ENCODE measurements at regions not wholly inside any gene's neighbourhood (a gene's known extent, or its start where the extent isn't known, plus 50 kb on each side); places are given as distances from the start of the nearest gene placed in this dataset.
"Not testable (repeated sequence)": the region's sequence is repeated elsewhere in the genome, so short reads cannot be mapped to it uniquely, and the experiment has no call there.

DNA sequence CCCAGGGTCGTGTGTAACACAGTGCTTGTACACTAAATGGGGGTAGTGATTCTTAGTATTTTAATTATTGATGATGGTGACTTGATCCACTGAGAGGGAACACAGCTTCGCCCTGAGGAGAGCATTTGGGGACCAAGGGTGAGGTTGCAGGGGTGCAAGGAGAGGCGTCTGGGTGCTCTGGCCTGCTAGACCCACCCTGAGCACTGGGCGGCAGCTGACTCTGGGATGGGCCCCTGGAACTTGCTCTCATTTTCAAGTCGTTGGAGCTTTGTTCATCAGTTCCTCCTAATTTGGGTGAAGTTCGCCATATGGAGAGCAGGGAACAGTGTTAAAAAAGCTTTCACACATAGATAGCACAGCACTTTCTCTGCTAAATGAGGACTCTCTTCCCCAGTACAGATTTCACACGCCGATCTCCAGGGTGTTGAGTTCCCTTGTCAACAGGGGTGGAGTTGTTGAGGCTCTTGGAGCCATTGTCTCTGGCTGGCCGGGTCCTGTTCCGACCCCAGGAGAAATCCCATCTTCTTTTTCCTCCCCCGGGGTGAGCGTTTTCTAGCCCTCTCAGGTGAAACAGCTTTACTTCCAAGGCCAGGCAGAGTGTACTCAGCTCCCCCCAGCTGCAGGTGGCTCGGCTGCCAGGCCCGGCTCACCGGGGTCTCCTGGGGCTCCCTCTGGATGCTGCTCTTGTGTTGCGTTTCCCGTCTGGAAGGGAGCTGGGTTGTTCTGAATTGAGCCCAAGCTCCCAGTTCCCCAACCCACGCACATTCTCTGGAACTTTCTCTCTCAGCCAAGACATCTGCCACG is 367.4 kb downstream of the RPS6KC1 start:
- no peak for DNase-seq

DNA sequence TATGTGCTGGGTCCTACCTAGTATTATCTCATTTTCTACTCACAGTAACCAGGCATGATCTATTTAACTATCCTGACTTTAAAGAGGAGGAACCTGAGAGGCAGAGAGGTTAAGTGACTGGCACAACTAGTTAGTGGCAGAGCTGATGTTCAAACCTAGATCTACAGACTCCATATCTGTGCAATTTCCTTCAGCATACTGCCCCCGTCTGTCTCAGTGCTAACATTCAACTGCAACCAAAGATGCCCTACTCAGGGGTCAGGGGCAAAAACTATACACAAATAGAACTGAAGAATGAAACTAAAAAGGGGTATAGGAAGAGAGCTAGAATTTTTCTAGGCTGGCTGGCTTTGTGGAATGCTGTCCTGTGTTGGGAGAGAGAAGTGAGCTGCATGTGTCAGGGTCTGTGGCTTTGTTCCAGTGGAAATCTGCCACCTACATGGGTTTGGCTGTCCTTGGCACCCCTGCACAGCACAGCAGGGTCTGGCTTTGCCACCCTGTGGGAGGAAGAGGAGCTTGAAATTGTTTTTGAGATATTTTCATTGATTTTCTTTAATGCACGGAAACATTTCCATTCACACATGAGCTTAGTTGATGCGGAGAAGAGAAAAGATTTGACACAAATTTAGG is 368.5 kb downstream of the RPS6KC1 start:
- DNase-seq = no peak

DNA sequence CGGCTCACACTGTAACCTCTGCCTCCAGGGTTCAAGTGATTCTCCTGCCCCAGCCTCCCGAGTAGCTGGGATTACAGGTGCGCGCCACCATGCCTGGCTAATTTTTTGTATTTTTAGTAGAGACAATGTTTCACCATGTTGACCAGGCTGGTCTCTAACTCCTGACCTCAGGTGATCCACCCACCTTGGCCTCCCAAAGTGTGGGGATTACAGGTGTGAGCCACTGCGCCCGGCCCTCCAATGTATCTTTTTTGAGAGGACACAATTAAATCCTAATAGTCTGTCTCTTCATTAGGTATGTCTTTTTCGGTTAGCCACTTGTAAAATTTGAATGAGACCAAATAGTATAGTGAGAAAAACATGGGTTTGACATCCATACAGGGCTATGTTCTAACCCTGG is 370.1 kb downstream of the RPS6KC1 start:
- not testable (repeated sequence) for DNase-seq

GRCh38 chr1:213423041-213423440 is 372.0 kb downstream of the RPS6KC1 start:
- DNase-seq = no peak

DNA sequence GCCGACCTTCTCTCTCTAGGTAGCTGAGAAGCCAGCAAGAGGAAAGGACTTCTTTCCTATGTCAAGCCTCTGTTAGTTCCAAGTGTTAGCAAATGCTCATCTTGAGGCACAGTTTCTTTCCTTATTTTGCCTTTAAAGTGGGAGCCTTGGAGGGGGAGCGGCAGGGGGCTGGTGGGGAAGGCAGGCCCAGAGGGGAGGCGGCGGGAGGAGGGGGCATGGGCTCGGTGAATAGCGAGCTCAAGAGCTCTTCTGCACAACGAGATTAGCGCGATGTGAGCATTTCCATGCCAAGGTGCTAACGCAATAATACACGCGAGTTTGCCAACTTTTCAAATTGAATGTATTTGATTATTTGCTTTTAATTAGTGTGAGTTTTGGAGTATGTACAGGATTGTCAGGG is 372.6 kb downstream of the RPS6KC1 start:
- no peak for DNase-seq

DNA sequence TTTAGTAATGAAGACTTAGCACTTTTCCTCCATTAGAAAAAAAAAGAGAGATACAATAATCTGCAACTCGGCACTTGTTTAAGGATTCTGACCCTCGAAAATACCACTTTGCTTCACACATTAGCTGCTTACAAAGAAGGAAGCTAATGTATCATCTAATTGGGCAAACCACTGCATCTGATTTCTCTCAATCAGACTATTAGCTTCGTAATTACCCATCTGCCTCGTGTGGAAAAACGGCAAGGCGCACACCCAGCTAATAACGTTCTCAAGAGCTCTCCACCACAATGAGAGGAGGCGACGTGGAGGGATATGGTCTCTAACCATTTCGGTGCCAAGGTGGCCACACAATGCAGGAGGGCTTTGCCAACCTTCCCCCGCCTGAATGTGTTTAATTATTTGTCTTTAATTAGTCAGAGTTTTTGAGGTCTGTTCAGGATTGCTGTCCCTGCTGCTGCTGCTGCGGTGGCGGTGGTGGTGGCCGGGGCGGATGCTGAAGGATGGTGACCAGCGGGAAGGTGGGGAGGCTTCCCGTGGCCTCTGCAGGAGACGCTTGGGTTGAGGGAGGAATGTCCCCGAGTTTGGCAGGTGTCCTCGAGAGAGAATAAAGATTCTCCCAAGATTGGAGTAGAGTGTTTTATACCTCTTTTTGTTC is 374.5 kb downstream of the RPS6KC1 start:
- DNase-seq = no peak

DNA sequence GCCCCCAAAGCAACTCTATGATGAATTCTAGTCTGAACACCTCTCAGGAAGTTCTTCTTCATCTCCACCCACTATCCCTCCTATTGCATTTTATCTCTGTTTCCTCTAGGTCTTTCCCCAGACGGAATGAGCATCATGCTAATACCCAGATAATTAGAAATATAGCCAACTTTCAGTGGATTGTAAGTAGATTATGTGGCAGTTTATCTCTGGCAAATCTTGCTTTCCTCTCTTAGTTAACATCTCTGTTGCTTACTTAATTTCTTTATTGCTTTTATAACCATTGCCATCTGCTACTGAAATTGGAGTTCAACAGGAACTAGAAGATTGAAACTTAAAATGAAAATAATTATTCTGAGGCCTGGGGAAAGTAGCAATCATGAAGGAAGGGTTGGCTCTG is 378.6 kb downstream of the RPS6KC1 start:
- no peak for DNase-seq

- no peak for DNase-seq
These were observed 384.7 kb downstream of the RPS6KC1 start for GRCh38 chr1:213435715-213436114.

DNA sequence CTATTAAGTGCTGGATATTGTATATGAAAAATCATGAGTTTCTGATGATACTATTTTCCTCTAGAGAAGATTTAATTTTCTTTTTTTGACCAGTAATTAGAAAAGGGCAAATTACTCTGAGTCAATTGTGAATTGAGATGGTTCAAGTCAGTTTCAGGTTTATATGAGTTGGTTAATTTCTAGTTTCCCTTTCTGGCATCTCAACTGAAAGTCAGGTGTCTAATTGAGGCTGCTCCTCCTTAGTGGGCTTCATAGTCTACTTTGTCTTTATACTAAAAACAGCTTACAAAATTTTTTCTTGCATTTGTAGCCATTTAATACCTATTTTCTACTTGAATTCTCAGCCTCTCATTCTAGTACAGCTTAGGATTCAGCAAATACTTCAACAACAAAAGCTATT is 387.3 kb downstream of the RPS6KC1 start:
- no peak for DNase-seq

DNA sequence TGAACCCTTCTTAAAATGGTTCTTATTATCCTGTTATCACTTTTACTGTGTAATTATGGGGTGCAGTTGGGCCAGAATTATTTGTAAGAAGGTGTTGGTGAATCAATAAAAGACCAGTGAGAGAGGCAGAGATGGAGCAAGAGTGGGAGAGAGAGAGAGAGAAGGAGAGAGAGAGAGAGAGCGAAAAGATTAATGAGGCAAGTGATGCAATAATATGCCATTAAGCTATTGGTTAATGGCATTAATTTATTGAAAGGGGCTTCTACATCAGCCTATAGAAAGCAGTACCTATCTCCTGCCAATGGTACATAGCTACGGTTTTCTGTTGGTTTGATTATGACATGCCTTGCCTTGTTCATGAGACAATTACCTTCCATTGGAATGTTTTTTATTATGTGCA is 388.7 kb downstream of the RPS6KC1 start:
- DNase-seq = no peak

DNA sequence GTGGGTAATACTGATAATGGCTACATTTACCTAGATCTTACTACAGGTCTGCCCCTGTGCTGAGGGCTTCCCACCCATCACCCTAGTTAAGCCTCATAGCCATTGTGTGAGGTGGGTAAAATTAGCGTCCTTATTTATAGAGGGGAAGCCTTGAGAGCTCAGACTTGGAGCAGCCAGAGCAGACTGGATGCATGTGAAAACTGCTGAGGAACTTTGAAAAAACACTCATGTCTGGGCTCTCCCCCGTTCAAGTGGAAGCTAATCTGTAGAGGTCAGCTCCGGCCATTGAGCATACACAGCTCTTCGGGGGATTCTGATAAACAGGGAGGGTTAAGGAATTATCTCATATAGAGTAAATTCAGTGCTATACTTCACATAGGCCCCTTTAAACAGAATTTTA is 389.7 kb downstream of the RPS6KC1 start:
- DNase-seq = no peak

- no peak for DNase-seq
These were observed 392.4 kb downstream of the RPS6KC1 start for GRCh38 chr1:213443415-213443814.

DNA sequence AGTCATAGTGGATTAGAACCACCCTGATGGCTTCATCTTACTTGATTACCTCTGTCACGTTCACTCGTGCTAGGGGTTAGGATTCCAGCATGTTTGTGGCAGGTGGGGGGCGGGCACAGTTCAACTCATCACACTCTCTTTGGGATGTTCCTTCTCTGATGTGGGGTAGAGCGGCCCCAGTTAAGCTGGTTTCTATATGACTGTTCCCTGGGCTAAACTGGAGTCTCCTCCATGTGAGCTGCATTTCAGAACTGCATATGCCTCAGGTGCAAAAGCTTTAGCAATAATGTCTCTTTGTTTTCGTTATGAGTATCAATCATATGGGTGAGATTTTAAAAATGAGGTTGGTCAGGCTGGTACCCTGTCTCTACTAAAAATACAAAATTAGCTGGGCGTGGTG is 393.2 kb downstream of the RPS6KC1 start:
- DNase-seq = no peak

DNA sequence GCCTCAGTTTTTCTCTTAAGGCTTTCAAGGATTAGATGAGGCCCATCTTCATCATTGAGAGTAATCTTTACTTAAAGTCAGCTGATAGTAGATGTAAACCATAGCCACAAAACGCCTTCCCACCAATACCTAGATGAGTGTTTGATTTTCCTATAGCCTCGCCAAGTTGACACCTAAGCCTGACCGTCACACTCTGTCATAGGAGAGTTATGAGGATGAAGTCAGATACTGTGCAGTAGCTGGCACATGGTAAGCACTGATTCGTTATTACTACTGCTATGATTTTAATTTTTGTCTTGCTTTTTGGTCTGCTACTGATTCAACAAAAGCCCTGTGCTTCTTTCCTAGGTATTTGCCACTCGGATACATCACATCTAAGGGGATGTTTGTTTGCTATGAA is 395.5 kb downstream of the RPS6KC1 start:
- no peak for DNase-seq

DNA sequence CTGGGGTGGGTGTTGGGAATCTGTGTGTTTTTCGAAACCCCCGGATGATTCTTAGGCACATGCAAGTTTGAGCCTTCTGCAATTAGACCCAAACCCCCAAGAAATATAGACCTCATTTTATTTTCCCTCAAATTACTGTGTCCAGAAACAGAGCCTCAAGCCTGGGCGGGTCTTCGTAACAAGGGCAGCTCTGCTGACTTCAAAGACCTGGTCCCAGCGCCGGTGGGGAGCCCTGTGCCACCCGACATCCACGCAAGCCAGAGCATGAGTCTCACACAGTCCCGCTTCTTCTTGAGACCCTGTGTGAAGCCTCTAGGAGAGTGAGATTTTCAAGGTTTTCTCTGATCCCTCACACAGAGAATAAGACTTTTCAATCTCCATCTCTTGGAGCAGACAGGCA is 397.3 kb downstream of the RPS6KC1 start:
- DNase-seq = no peak

GRCh38 chr1:213448776-213449175 is 397.7 kb downstream of the RPS6KC1 start:
- no peak for DNase-seq

GRCh38 chr1:213452501-213452900 is 401.5 kb downstream of the RPS6KC1 start:
- DNase-seq = no peak

- no peak for DNase-seq
These were observed 406.1 kb downstream of the RPS6KC1 start for GRCh38 chr1:213457186-213457585.

- DNase-seq = no peak
These were observed 406.7 kb downstream of the RPS6KC1 start for GRCh38 chr1:213457733-213458132.

DNA sequence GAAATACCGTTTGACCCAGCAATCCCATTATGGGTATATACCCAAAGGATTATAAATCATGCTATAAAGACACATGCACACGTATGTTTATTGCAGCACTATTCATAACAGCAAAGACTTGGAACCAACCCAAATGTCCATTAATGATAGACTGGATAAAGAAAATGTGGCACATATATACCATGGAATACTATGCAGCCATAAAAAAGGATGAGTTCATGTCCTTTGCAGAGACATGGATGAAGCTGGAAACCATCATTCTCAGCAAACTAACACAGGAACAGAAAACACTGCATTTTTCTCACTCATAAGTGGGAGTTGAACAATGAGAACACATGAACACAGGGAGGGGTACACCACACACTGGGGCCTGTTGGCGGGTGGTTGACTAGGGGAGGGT is 411.3 kb downstream of the RPS6KC1 start:
- DNase-seq = not testable (repeated sequence)

DNA sequence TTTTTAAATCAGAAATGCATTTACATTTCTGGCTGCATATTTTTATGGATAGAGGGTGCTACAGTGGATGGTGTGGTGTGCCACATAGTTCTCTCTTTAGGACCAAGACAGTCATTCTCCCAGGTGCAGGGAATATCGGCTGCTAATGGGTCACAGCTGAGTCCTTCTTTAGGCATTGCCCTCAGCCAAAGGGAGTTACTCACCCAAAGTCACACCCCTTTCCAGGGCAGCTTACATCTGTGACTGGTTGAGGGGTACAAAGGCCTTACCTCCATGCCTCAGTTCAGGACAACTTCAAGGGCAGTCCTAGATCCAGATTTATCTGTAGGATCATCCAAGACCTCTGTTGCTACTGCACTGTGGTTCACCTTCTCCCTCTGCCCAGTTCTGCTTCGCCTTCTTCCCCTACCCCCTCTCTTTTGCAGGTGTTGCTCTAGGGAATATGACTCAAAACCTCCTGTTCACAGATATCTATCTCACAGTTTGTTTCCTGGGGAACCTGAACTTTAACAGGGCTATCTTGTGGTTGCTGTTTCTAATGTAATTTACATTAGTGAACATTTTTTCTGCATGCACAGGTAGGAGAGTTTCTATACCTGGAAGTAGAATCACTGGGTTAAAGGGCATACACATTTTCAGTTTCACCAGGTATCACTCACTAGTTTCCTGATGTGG is 413.9 kb downstream of the RPS6KC1 start:
- no peak for DNase-seq

GRCh38 chr1:213466541-213466940 is 415.5 kb downstream of the RPS6KC1 start:
- DNase-seq = no peak

DNA sequence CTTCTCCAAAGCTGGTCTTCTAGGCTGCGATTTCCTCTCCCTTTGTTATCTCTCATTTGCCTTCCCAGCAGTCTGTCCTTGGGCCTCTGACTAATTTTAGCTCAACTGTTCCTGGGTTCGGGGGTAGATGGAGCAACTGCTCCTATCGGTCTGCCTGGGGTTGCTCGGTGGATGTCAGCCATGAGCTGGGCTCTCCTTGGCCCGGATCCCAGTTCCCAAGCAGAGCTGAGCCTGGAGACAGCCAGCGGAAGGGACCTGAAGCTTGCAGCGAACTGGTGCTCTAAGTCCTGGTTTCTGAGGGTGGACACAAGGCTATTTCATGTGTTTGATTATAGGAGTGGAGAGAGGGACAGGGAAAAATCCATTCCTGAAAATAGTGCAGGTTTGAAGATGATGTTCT is 423.0 kb downstream of the RPS6KC1 start:
- DNase-seq = no peak

- DNase-seq = no peak
These were observed 430.4 kb downstream of the RPS6KC1 start for GRCh38 chr1:213481395-213481794.
